Cardiac fibroblast (primary cell): ENCODE measurements at regions not wholly inside any gene's neighbourhood (a gene's known extent, or its start where the extent isn't known, plus 50 kb on each side); places are given as distances from the start of the nearest gene placed in this dataset.

ENCODE experiments used
- DNase-seq, 2 donors: peaks; one replicate each; pipeline versions ENCODE4 v3.0.0 to v3.0.0-alpha.2; 2010; ENCODE audit warnings: low read depth in 2 of 2
- H3K4me3 ChIP-seq, 2 donors: replicated peaks in 1 of 2; 1 replicate in 1 of 2; 2 replicates in 1 of 2; pipeline ENCODE4 v1.5.1; 2011; ENCODE audit warnings: low read depth in 2 of 2, low read length in 2 of 2, mild to moderate bottlenecking in 2 of 2, moderate library complexity in 1 of 2
- TF ChIP-seq, protein P1 (sequence below): IDR thresholded peaks from one replicate; pipeline ENCODE4 v1.5.1; 2011; ENCODE audit warnings: low read depth, mild to moderate bottlenecking, low read length, inconsistent platforms

DNA sequence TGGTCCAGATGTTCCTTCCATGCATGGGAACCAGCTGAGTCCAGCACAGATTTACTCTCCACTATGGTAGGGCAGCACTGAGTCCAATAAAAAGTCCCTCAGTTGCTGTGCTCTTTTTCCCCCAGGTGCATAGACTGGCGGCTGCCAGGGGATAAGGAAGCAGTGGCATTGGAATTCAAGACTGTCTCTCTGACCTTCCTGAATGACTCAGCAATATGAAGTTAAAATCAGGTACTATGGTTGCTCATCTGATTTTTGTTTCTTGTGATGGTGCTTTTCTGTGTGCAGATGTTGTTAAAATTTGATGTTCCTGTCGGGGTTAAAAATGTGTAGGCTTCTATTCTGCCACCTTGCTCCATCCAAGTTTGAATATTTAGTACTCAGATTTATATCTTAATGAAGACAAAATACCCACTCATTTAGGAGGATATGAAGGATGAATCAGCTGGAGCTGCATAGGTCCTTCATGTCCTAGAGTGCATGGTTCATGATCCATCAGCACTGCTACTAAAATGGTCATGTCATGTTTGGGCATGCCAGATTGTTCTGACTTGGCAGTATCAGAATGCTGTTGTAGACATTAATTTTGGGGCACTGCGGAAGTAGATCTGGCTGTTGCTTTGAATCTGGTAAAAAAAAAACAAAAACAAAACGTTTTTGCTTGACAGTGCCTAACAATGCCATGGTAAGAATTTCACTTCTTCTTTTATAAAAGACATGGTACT is 321.2 kb upstream of the MAP3K7 start:
- DNase-seq, result no peak
- no peak overlapping the region for H3K4me3 ChIP-seq
- TF ChIP-seq, protein P1, sequence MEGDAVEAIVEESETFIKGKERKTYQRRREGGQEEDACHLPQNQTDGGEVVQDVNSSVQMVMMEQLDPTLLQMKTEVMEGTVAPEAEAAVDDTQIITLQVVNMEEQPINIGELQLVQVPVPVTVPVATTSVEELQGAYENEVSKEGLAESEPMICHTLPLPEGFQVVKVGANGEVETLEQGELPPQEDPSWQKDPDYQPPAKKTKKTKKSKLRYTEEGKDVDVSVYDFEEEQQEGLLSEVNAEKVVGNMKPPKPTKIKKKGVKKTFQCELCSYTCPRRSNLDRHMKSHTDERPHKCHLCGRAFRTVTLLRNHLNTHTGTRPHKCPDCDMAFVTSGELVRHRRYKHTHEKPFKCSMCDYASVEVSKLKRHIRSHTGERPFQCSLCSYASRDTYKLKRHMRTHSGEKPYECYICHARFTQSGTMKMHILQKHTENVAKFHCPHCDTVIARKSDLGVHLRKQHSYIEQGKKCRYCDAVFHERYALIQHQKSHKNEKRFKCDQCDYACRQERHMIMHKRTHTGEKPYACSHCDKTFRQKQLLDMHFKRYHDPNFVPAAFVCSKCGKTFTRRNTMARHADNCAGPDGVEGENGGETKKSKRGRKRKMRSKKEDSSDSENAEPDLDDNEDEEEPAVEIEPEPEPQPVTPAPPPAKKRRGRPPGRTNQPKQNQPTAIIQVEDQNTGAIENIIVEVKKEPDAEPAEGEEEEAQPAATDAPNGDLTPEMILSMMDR, result no peak

DNA sequence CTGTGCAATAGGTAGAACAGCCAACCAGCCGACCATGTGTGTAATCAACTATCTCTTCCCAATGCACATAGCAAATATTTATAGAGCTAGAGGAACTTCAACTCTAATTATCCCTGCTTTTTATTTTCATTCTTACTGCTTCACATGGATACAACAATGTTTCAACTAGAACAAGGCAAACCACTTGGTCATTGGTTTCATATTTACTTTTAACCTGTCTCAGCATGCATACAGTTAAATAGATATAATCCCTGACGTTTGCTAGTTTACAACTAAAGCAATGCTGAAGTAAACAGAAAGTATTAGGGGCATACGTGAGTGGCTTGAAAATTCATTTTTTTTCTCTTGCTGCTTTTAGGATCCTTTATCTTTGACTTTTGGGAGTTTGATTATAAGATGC is 318.5 kb upstream of the MAP3K7 start:
- TF ChIP-seq, protein P1, result no peak
- no peak for DNase-seq
- H3K4me3 ChIP-seq, result no peak overlapping the region

DNA sequence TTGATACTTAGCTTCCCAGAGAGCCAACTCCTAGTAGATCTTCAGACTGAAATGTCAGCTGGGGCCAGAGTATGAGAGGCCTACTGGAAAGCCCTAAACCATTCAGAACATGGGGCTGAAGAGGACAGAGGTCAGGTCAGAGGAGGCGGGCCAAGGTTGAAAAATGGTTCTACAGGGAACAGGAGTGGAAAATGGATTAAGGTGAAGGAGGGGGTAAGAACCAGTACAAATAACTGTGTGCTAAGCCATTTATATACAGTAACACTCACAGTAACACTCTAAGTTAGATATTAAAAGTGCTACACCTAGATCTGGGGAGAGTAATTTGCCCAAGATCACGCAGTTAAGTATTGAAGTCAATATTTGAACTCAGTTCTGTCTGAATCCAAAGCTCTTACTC is 313.2 kb upstream of the MAP3K7 start:
- H3K4me3 ChIP-seq, result no peak overlapping the region
- TF ChIP-seq, protein P1, result no peak
- DNase-seq, result no peak

DNA sequence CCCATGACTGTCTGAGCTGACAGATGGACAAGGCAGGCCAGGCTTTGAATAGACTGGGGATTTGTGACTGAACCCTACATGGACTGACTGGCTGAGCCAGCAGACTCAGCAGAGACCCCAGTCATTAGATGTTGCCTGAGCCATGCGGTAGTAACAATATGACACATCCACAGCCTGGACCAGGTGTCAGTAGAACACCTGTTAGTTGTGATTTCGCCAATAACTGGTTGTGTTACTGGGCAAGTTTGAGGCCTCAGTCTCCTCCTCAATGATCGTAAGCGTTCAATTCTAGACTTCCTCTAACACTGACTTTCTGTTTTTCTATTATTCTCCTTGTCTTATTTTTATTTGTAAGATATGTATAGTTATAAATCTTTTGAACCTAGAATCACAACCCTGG is 311.9 kb upstream of the MAP3K7 start:
- H3K4me3 ChIP-seq, result no peak overlapping the region
- TF ChIP-seq, protein P1, result no peak
- no peak for DNase-seq

DNA sequence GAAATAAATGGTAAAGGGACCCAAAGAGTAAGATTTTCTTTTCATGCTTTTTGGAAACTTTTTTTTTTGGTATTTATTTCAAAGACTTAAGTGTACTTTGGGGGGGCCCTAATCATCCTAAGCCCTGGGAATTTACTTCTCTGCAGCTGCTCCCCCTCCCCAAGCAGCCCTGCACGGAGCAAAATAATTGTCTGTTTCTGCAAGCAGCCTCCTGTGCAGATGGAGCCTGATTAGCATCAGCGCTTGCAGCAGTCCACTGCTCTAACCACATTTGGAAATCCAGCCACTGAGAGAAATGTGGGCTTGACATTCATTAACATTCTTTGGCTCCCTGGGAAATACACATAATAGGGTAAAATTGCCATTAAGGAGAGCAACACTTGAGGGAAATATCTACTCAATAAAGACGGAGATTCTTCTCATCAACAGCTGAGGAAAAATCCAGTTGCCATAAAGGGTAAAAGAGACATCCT is 309.2 kb upstream of the MAP3K7 start:
- TF ChIP-seq, protein P1, result no peak
- no peak for DNase-seq
- no peak overlapping the region for H3K4me3 ChIP-seq

DNA sequence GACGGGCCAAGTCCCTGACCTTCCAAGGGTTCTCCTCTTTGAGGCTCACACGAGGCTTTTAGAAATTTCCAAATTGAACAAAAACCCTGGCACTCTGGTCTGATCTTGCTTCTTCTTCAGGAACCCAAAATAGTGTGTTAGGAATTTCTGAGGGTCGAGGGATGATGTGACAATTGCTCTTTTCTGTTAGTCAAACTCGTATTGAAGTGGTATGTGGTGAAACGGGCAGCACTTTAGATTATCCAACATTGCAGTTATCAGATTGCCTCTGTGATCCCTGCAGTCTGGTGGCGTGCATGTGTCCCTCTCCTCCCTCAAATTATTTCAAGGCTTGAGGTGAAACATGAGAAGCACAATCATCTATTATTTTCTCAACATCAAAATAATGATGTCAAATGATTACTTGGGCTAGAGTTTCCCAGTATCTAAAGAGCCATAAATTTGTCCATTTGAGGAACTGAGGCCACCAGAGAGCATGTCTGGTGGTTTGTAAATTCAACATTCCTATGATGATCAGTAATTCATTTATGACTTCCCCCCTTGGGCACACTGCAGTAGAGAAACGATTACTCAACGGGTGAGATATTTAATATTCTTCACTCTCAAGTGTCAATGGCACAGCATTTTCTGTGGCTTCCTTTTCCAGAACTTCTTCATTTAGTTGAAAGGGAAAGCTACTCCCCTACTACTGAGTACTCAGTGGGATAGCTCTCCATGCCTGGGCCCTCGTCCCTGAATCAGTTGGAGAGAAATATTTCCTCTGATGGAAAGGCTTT is 308.6 kb upstream of the MAP3K7 start:
- no peak overlapping the region for H3K4me3 ChIP-seq
- DNase-seq, result no peak
- TF ChIP-seq, protein P1, result no peak
